Ishikawa (cell line): ENCODE measurements at regions not wholly inside any gene's neighbourhood (a gene's known extent, or its start where the extent isn't known, plus 50 kb on each side); places are given as distances from the start of the nearest gene placed in this dataset.

Source experiments
- CEBPB ChIP-seq: IDR thresholded peaks from 2 replicates; pipeline ENCODE4 v1.6.1; 2012
- CREB1 ChIP-seq: IDR thresholded peaks from 2 replicates; pipeline ENCODE4 v1.6.1; 2012; ENCODE audit warnings: low read depth
- EGR1 ChIP-seq: IDR thresholded peaks from 2 replicates; pipeline ENCODE4 v1.6.1; 2012
- EP300 ChIP-seq: IDR thresholded peaks from 2 replicates; pipeline ENCODE4 v1.6.1; 2012; ENCODE audit warnings: borderline replicate concordance
- NFIC ChIP-seq: IDR thresholded peaks from 2 replicates; pipeline ENCODE4 v1.6.1; 2012
- RAD21 ChIP-seq: IDR thresholded peaks from 2 replicates; pipeline ENCODE4 v1.6.1; 2012; ENCODE audit warnings: low read depth
- TAF1 ChIP-seq: IDR thresholded peaks from 2 replicates; pipeline ENCODE4 v1.6.1; 2012; ENCODE audit warnings: low read depth, mild to moderate bottlenecking
- TCF12 ChIP-seq: IDR thresholded peaks from 2 replicates; pipeline ENCODE4 v1.6.1; 2012; ENCODE audit warnings: low read depth
- TEAD4 ChIP-seq: IDR thresholded peaks from 2 replicates; pipeline ENCODE4 v1.6.1; 2012
- YY1 ChIP-seq: IDR thresholded peaks from 2 replicates; pipeline ENCODE4 v1.6.1; 2012; ENCODE audit warnings: low read depth
- TF ChIP-seq, protein P1 (sequence below): IDR thresholded peaks from 2 replicates; pipeline ENCODE4 v1.6.1; 2012
- TF ChIP-seq, protein P2 (sequence below): IDR thresholded peaks from 2 replicates; pipeline ENCODE4 v1.6.1; 2012; ENCODE audit warnings: low read depth, mild to moderate bottlenecking
- TF ChIP-seq, protein P3 (sequence below): IDR thresholded peaks from 2 replicates; pipeline ENCODE4 v1.6.1; 2012

DNA sequence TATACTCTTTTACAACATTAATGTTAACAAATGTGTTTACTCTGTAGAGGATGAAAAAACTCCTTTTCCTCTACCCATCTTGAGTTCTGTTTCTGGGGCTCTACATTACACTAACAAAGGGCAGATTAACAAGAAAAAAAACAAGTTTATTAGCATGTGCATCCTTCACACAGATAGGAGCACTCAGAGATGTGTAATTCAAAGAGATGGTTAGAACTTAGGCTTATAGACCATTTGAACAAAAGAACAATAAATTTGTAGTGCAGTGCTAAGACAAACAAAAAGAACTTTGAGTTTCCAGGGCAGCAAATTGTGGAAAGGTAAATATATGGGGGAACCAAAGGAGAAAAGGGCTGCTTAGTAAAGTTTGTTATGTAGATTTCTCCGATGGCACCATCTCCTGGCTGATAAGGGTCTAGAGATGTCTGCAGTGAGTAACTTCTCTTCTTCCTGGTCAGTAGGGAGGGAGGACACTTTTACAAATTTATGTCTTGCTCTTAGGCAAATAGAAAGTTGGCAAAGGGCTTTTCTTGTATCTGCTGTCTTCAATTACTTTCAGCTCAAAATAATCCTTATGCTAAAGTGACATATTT, 1249.9 kb upstream of the TENM3 start:
- TF ChIP-seq NFIC = no peak
- TF ChIP-seq EP300 = no peak
- no peak for TF ChIP-seq YY1
- TF ChIP-seq EGR1 = no peak
- TF ChIP-seq, protein P1, sequence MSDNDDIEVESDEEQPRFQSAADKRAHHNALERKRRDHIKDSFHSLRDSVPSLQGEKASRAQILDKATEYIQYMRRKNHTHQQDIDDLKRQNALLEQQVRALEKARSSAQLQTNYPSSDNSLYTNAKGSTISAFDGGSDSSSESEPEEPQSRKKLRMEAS = no peak
- TF ChIP-seq CREB1 = no peak
- TF ChIP-seq, protein P2, sequence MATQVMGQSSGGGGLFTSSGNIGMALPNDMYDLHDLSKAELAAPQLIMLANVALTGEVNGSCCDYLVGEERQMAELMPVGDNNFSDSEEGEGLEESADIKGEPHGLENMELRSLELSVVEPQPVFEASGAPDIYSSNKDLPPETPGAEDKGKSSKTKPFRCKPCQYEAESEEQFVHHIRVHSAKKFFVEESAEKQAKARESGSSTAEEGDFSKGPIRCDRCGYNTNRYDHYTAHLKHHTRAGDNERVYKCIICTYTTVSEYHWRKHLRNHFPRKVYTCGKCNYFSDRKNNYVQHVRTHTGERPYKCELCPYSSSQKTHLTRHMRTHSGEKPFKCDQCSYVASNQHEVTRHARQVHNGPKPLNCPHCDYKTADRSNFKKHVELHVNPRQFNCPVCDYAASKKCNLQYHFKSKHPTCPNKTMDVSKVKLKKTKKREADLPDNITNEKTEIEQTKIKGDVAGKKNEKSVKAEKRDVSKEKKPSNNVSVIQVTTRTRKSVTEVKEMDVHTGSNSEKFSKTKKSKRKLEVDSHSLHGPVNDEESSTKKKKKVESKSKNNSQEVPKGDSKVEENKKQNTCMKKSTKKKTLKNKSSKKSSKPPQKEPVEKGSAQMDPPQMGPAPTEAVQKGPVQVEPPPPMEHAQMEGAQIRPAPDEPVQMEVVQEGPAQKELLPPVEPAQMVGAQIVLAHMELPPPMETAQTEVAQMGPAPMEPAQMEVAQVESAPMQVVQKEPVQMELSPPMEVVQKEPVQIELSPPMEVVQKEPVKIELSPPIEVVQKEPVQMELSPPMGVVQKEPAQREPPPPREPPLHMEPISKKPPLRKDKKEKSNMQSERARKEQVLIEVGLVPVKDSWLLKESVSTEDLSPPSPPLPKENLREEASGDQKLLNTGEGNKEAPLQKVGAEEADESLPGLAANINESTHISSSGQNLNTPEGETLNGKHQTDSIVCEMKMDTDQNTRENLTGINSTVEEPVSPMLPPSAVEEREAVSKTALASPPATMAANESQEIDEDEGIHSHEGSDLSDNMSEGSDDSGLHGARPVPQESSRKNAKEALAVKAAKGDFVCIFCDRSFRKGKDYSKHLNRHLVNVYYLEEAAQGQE = no peak
- TF ChIP-seq, protein P3, sequence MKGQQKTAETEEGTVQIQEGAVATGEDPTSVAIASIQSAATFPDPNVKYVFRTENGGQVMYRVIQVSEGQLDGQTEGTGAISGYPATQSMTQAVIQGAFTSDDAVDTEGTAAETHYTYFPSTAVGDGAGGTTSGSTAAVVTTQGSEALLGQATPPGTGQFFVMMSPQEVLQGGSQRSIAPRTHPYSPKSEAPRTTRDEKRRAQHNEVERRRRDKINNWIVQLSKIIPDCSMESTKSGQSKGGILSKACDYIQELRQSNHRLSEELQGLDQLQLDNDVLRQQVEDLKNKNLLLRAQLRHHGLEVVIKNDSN = no peak
- TF ChIP-seq CEBPB = no peak
- no peak for TF ChIP-seq TCF12
- no peak for TF ChIP-seq TEAD4
- TF ChIP-seq RAD21 = no peak
- TF ChIP-seq TAF1 = no peak
